GM21447 (cell line): ENCODE measurements at regions not wholly inside any gene's neighbourhood (a gene's known extent, or its start where the extent isn't known, plus 50 kb on each side); places are given as distances from the start of the nearest gene placed in this dataset.

Experiments used
- ATAC-seq: cut with Tn5 transposase; IDR thresholded peaks from one replicate; pipeline ENCODE4 v1.9.1; 2021; ENCODE audit not compliant: unreplicated experiment

GRCh38 chr1:164233149-164233548, 325.8 kb upstream of the PBX1 start:
- no peak for ATAC-seq

GRCh38 chr1:164240081-164240480, 318.9 kb upstream of the PBX1 start:
- no peak for ATAC-seq

GRCh38 chr1:164250365-164250764, 308.6 kb upstream of the PBX1 start:
- no peak for ATAC-seq

GRCh38 chr1:164256456-164256855, 302.5 kb upstream of the PBX1 start:
- ATAC-seq, result no peak

GRCh38 chr1:164261691-164262240, 297.2 kb upstream of the PBX1 start:
- ATAC-seq, result no peak

- ATAC-seq, result no peak
Measured at GRCh38 chr1:164263540-164263939, 295.4 kb upstream of the PBX1 start.

GRCh38 chr1:164265232-164265631, 293.8 kb upstream of the PBX1 start:
- ATAC-seq, result no peak

GRCh38 chr1:164272156-164272555, 286.8 kb upstream of the PBX1 start:
- ATAC-seq, result no peak

- no peak for ATAC-seq
Measured at GRCh38 chr1:164296172-164296571, 262.8 kb upstream of the PBX1 start.

GRCh38 chr1:164308101-164308500, 250.9 kb upstream of the PBX1 start:
- ATAC-seq, result no peak

- ATAC-seq, result no peak
Measured at GRCh38 chr1:164310166-164310565, 248.8 kb upstream of the PBX1 start.

- no peak for ATAC-seq
Measured at GRCh38 chr1:164311377-164311776, 247.6 kb upstream of the PBX1 start.

GRCh38 chr1:164320790-164321731, 237.9 kb upstream of the PBX1 start:
- ATAC-seq, result no peak

- no peak for ATAC-seq
Measured at GRCh38 chr1:164325786-164326185, 233.2 kb upstream of the PBX1 start.

- no peak for ATAC-seq
Measured at GRCh38 chr1:164333387-164333786, 225.6 kb upstream of the PBX1 start.

- ATAC-seq, result no peak
Measured at GRCh38 chr1:164337394-164337793, 221.6 kb upstream of the PBX1 start.

- no peak for ATAC-seq
Measured at GRCh38 chr1:164337885-164338284, 221.1 kb upstream of the PBX1 start.

- ATAC-seq, result no peak
Measured at GRCh38 chr1:164343189-164343588, 215.8 kb upstream of the PBX1 start.

GRCh38 chr1:164347980-164348379, 211.0 kb upstream of the PBX1 start:
- ATAC-seq, result no peak

GRCh38 chr1:164356511-164356910, 202.5 kb upstream of the PBX1 start:
- no peak for ATAC-seq

GRCh38 chr1:164360265-164360664, 198.7 kb upstream of the PBX1 start:
- no peak for ATAC-seq

- ATAC-seq, result no peak
Measured at GRCh38 chr1:164361927-164362326, 197.1 kb upstream of the PBX1 start.

- ATAC-seq, result no peak
Measured at GRCh38 chr1:164363980-164364379, 195.0 kb upstream of the PBX1 start.
